ENCODE measurements at regions not wholly inside any gene's neighbourhood (a gene's known extent, or its start where the extent isn't known, plus 50 kb on each side); places are given as distances from the start of the nearest gene placed in this dataset.
"Not testable (repeated sequence)": the region's sequence is repeated elsewhere in the genome, so short reads cannot be mapped to it uniquely, and the experiment has no call there.

DNA sequence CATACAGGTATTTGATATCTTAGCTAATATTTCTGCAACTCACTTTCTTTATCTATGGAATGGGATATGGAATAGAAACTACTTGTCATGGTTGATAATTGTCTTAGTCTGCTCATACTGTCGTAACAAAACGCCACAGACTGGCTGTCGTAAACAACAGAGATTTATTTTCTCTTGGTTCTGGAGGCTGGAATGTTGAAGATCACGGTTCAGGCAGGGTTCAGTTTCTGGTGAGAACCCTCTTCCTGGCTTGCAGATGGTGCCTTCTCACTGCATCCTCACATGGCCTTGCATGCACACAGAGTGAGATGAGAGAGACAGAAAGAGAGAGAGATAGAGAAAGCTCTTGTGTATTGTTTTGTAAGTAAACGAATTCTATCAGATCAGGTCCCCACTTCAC lies 332.7 kb upstream of the MAGI2 start:
- no peak for DNase-seq (ENCODE audit: low read depth in 4 of 4, low spot score in 3 of 4)

DNA sequence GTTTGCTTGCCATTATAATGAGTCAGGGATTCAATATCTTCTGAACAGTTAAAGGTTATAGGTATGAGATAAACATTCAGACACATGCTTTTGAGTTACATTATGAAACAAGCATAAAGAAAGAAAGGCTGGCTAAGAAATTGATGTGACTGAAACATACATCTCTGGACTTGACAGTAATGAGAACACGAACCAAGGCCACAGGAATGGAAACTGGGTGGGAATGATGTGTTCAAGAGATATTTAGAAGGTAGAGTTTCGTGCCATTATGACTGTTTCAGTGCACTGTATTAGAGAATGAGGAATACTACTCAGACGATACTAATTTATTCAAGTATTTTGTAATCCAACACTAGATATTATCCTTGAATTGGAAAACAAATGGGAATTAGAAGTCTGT lies 332.1 kb upstream of the MAGI2 start:
- DNase-seq (ENCODE audit: low read depth in 4 of 4, low spot score in 3 of 4) = no peak

DNA sequence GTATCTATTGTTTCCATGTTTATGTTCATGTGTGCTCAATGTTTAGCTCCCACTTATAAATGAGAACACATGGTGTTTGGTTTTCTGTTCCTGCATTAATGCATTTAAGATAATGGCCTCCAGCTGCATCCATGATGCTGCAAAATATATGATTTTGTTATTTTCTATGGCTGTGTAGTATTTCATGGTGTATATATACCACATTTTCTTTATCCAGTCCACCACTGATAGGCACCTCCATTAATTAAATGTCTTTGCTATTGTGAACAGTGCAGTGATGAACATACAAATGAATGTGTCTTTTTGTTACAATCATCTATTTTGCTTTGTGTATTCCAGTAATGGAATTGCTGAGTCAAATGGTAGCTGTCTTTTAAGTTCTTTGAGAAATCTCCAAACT lies 329.4 kb upstream of the MAGI2 start:
- DNase-seq (ENCODE audit: low read depth in 4 of 4, low spot score in 3 of 4) = no peak

DNA sequence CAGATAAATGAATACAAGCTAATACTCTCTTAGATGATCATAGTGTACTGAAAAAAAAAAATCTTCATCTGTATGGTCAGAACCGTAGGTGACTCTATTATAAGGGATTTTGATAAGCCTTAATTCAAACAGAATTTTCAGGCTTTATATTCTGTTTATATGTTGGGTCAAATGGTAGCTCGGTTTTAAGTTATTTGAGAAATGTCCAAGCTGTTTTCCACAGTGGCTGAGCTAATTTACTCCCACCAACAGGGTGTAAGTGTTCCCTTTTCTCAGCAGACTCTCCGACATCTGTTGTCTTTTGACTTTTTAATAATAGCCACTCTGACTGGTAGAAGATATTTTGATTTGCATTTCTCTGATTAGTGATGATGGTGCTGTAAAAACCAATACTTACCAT lies 328.8 kb upstream of the MAGI2 start:
- peak in 1 of 4 donors; percentile 10 for DNase-seq (ENCODE audit: low read depth in 4 of 4, low spot score in 3 of 4)

DNA sequence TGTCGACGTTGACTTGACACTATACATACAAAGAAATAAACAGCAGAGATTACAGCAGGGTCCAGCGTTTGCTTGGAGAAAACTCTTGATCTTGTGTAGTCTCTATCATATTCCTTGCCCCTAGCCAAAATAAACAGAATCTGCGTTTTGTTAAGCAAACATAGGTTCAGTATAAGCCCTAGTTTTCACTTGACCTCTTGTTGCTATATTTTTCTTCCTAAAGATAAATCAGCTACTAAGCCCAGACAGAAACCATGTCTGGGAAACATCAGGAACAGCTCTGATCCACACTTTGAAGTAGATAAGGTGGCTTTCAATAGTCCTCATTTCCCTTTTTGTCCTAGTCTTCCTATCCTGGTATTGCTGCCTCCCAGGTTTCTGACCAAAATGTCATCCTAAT lies 328.2 kb upstream of the MAGI2 start:
- DNase-seq (ENCODE audit: low read depth in 4 of 4, low spot score in 3 of 4) = peak in 1 of 4 donors; percentile 16

- no peak for DNase-seq (ENCODE audit: low read depth in 4 of 4, low spot score in 3 of 4)
Measured at GRCh38 chr7:79778786-79779770, 325.6 kb upstream of the MAGI2 start.

GRCh38 chr7:79775911-79776310 lies 322.4 kb upstream of the MAGI2 start:
- no peak for DNase-seq (ENCODE audit: low read depth in 4 of 4, low spot score in 3 of 4)

DNA sequence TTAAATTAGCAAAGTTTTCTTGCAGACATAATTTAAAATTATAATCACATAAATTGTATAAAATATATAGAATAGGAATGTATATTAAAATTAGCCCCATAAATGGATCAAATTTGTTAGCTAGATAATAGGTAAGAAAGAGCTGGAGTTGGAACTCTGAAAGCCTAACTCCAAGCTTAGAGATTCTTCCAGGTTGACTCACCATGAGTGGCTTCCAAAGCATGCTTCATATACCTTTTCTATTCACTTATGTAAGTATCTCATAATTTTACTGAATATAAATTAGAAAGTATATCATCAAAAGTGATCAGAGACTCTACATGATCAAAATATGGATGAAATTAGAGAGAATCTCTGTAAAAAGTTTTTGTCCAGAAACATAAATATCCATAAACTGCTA lies 320.7 kb upstream of the MAGI2 start:
- no peak for DNase-seq (ENCODE audit: low read depth in 4 of 4, low spot score in 3 of 4)

DNA sequence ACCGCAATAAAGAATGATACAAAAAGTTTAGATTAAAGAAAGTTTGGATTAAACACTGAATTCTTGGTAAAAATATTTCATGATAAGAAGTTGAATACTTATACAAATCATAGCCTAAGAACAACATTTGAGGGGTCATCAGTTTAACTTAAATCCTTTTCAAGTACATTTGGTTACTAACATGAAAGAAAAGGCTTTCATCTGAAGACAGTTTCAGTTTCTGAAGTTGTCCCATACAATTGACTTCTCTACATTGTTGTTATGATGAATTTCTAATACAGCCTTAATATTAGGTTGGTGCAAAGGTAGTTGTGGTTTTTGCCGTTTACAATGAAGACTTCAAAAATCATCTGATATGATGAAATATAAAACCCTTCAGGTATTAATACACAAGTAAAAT lies 317.5 kb upstream of the MAGI2 start:
- no peak for DNase-seq (ENCODE audit: low read depth in 4 of 4, low spot score in 3 of 4)

GRCh38 chr7:79770063-79770462 lies 316.6 kb upstream of the MAGI2 start:
- DNase-seq (ENCODE audit: low read depth in 4 of 4, low spot score in 3 of 4) = no peak

DNA sequence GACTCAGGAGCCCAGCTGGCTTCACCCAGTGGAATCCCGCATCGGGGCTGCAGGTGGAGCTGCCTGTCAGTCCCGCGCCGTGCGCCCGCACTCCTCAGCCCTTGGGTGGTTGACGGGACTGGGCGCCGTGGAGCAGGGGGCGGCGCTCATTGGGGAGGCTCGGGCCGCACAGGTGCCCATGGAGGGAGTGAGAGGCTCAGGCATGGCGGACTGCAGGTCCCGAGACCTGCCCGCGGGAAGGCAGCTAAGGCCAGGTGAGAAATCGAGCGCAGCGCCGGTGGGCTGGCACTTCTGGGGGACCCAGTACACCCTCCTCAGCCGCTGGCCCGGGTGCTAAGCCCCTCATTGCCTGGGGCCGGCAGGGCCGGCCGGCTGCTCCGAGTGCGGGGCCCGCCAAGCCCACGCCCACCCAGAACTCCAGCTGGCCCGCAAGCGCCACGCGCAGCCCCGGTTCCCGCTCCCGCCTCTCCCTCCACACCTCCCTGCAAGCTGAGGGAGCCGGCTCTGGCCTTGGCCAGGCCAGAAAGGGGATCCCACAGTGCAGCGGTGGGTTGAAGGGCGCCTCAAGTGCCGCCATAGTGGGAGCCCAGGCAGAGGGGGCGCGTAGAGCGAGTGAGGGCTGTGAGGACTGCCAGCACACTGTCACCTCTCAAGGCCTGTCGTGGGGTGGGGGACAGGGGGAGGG lies 314.6 kb upstream of the MAGI2 start:
- DNase-seq (ENCODE audit: low read depth in 4 of 4, low spot score in 3 of 4) = not testable (repeated sequence)

DNA sequence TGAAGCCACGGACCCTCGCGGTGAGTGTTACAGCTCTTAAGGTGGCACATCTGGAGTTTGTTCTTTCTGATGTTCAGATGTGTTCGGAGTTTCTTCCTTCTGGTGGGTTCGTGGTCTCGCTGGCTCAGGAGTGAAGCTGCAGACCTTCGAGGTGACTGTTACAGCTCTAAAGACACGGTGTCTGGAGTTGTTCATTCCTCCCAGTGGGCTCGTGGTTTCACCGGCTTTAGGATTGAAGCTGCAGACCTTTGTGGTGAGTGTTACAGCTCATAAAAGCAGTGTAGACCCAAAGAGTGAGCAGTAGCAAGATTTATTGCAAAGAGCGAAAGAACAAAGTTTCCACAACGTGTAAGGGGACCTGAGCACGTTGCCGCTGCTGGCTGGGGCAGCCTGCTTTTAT lies 313.7 kb upstream of the MAGI2 start:
- not testable (repeated sequence) for DNase-seq (ENCODE audit: low read depth in 4 of 4, low spot score in 3 of 4)

DNA sequence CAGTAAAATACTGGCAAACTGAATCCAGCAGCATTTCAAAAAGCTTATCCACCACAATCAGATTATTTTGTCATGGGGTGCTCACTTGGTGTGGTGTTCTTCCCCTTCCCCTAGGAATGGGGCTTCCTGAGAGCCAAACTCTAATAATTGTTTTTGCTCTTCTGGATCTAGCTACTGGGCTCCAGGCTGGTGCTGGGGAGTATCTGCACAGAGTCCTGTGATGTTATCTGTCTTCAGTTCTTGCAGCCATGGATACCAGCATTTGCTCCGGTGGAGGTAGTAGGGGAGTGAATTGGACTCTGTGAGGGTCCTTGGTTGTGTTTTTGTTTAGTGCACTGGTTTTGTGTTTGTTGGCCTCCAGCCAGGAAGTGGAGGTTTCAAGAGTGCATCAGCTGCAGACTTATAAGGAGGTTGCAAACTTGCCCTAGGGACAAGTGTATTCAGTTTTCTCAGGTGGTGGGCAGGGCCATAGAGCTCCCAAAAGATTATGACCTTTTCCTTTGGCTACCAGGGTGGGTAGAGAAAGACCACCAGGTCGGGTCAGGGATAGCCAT lies 308.5 kb upstream of the MAGI2 start:
- DNase-seq (ENCODE audit: low read depth in 4 of 4, low spot score in 3 of 4) = no peak

GRCh38 chr7:79750941-79751340 lies 297.5 kb upstream of the MAGI2 start:
- DNase-seq (ENCODE audit: low read depth in 4 of 4, low spot score in 3 of 4) = not testable (repeated sequence)

DNA sequence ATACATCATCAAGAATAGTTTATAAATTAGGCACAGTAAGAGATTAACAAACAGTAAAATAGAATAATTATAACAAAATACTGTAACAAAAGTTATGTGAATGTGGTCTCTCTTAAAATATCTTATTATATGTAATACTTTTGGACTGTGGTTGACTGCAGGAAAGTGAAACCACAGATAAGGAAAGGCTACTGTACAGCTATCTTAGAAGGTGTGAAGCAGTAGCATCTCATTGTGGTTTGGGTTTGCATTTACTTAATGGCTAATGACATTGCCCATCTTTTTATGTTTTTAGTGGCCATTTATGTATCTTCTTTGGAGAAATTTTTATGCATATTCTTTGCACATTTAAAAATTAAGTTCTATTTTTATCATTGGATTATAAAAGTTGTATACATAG lies 296.4 kb upstream of the MAGI2 start:
- DNase-seq (ENCODE audit: low read depth in 4 of 4, low spot score in 3 of 4) = no peak

DNA sequence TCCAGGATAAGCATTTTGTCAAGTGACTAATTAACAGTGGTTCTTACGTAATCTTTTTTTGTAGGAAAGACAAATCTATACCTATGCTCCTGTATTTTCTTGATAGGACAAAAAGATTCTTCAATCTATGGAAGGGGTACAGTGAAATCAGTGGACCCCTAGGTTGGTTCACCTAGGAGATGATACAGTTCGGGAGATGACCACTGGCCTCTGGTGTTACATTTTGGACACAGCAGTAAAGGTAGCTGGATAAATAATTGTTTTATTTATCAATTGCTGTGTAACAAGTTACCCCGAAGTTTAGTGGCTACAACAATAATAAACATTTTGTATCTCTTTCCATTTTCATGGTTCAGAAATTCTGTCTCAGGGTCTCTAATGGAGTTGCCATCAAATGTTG lies 288.2 kb upstream of the MAGI2 start:
- DNase-seq (ENCODE audit: low read depth in 4 of 4, low spot score in 3 of 4) = no peak

GRCh38 chr7:79740076-79740475 lies 286.6 kb upstream of the MAGI2 start:
- DNase-seq (ENCODE audit: low read depth in 4 of 4, low spot score in 3 of 4) = no peak

DNA sequence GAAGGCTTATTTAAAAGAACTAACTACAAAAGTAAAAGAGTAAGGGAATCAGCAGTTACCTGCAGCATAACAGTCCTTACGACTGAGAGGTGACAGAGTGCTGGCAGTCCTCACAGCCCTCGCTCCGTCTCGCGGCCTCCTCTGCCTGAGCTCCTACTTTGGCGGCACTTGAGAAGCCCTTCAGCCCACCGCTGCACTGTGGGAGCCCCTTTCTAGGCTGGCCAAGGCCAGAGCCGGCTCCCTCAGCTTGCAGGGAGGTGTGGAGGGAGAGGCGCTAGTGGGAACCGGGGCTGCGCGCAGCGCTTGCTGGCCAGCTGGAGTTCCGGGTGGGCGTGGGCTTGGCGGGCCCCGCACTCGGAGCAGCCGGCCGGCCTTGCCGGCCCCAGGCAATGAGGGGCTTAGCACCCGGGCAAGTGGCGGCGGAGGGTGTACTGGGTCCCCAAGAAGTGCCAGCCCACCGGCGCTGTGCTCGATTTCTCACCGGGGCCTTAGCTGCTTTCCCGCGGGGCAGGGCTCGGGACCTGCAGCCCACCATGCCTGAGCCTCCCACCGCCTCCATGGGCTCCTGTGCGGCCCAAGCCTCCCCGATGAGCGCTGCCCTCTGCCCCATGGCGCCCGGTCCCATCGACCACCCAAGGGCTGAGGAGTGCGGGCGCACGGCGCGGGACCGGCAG lies 285.7 kb upstream of the MAGI2 start:
- DNase-seq (ENCODE audit: low read depth in 4 of 4, low spot score in 3 of 4) = not testable (repeated sequence)

DNA sequence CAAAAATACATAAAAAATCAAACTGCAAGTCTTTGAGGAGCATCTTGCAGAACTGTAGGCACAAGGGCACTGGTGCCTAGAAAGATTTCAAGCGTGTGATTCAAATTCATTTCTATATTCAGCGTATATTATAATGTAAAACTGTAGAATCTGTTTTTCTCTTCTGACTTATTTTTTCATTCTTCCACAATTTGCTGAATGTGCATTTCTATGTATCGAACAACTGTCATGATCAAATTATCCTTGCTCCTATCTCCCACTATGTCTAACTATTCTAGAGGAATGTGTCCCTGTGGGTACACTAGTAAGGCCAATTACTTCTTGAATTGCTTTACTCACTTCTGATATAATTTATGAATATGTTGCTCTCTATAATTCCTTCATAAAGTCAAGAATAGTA lies 283.0 kb upstream of the MAGI2 start:
- no peak for DNase-seq (ENCODE audit: low read depth in 4 of 4, low spot score in 3 of 4)

GRCh38 chr7:79735012-79735411 lies 281.5 kb upstream of the MAGI2 start:
- DNase-seq (ENCODE audit: low read depth in 4 of 4, low spot score in 3 of 4) = no peak

DNA sequence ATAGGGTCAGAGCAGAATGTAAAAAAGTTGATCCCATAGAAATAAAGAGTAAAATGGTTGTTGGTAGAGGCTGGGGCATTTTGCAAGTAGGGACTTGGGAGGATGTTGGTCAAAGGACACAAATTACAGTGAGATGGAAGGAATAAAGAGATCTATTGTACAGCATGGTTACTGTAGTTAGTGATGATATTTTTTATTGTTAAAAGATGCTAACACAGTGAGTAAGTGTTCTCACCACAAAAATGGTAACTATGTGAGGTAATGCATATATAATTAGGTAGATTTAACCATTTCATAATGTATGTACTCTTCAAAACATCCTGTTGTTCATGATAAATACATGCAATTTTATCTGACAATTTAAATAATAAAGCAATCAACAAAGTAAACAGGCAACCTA lies 280.7 kb upstream of the MAGI2 start:
- DNase-seq (ENCODE audit: low read depth in 4 of 4, low spot score in 3 of 4) = no peak
